H1 (cell line): ENCODE measurements at regions not wholly inside any gene's neighbourhood (a gene's known extent, or its start where the extent isn't known, plus 50 kb on each side); places are given as distances from the start of the nearest gene placed in this dataset.

ENCODE experiments used
- CREB1 ChIP-seq: IDR thresholded peaks from 2 replicates; pipeline ENCODE4 v1.6.1; 2012; ENCODE audit warnings: inconsistent platforms
- GTF2F1 ChIP-seq: IDR thresholded peaks from 2 replicates; pipeline ENCODE4 v1.6.1; 2012; ENCODE audit warnings: low read depth, low read length, improper control_type of control experiment, borderline replicate concordance
- PHF8 ChIP-seq: fragments of 200-600 bp; sonication (generic); conservative IDR thresholded peaks from 2 replicates; pipeline ENCODE4 v1.7.1; 2012; ENCODE audit warnings: low read depth, mild to moderate bottlenecking, inconsistent platforms, low read length, moderate library complexity
- TAF1 ChIP-seq: IDR thresholded peaks from 2 replicates; pipeline ENCODE4 v1.6.1; 2011; ENCODE audit warnings: mild to moderate bottlenecking, low read depth, low read length
- TF ChIP-seq, protein P1 (sequence below): fragments of 300-600 bp; sonication (generic); IDR thresholded peaks from 2 replicates; pipeline ENCODE4 v1.7.1; 2012; ENCODE audit warnings: low read length, moderate library complexity, mild to moderate bottlenecking, inconsistent platforms; ENCODE audit not compliant: insufficient replicate concordance

DNA sequence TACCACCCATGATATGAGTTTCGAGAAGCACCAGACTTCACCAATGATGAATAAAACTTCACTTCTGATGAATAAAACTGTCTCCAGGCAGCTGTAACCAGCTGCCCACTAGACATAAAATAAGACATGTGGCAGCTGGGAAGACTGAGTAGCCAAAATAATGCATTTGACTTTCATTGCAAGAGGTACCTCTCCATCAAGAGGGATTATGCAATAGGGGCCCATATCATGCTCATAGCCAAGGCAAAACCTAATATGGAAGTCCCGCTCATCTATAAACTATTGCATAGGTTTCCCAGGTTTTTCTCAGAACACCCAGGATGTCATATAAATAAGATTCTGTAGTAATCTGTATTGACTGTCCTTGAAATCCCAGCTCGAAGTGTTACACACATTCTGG, 155.5 kb downstream of the SIM1 start (continued):
- TF ChIP-seq, protein P1, sequence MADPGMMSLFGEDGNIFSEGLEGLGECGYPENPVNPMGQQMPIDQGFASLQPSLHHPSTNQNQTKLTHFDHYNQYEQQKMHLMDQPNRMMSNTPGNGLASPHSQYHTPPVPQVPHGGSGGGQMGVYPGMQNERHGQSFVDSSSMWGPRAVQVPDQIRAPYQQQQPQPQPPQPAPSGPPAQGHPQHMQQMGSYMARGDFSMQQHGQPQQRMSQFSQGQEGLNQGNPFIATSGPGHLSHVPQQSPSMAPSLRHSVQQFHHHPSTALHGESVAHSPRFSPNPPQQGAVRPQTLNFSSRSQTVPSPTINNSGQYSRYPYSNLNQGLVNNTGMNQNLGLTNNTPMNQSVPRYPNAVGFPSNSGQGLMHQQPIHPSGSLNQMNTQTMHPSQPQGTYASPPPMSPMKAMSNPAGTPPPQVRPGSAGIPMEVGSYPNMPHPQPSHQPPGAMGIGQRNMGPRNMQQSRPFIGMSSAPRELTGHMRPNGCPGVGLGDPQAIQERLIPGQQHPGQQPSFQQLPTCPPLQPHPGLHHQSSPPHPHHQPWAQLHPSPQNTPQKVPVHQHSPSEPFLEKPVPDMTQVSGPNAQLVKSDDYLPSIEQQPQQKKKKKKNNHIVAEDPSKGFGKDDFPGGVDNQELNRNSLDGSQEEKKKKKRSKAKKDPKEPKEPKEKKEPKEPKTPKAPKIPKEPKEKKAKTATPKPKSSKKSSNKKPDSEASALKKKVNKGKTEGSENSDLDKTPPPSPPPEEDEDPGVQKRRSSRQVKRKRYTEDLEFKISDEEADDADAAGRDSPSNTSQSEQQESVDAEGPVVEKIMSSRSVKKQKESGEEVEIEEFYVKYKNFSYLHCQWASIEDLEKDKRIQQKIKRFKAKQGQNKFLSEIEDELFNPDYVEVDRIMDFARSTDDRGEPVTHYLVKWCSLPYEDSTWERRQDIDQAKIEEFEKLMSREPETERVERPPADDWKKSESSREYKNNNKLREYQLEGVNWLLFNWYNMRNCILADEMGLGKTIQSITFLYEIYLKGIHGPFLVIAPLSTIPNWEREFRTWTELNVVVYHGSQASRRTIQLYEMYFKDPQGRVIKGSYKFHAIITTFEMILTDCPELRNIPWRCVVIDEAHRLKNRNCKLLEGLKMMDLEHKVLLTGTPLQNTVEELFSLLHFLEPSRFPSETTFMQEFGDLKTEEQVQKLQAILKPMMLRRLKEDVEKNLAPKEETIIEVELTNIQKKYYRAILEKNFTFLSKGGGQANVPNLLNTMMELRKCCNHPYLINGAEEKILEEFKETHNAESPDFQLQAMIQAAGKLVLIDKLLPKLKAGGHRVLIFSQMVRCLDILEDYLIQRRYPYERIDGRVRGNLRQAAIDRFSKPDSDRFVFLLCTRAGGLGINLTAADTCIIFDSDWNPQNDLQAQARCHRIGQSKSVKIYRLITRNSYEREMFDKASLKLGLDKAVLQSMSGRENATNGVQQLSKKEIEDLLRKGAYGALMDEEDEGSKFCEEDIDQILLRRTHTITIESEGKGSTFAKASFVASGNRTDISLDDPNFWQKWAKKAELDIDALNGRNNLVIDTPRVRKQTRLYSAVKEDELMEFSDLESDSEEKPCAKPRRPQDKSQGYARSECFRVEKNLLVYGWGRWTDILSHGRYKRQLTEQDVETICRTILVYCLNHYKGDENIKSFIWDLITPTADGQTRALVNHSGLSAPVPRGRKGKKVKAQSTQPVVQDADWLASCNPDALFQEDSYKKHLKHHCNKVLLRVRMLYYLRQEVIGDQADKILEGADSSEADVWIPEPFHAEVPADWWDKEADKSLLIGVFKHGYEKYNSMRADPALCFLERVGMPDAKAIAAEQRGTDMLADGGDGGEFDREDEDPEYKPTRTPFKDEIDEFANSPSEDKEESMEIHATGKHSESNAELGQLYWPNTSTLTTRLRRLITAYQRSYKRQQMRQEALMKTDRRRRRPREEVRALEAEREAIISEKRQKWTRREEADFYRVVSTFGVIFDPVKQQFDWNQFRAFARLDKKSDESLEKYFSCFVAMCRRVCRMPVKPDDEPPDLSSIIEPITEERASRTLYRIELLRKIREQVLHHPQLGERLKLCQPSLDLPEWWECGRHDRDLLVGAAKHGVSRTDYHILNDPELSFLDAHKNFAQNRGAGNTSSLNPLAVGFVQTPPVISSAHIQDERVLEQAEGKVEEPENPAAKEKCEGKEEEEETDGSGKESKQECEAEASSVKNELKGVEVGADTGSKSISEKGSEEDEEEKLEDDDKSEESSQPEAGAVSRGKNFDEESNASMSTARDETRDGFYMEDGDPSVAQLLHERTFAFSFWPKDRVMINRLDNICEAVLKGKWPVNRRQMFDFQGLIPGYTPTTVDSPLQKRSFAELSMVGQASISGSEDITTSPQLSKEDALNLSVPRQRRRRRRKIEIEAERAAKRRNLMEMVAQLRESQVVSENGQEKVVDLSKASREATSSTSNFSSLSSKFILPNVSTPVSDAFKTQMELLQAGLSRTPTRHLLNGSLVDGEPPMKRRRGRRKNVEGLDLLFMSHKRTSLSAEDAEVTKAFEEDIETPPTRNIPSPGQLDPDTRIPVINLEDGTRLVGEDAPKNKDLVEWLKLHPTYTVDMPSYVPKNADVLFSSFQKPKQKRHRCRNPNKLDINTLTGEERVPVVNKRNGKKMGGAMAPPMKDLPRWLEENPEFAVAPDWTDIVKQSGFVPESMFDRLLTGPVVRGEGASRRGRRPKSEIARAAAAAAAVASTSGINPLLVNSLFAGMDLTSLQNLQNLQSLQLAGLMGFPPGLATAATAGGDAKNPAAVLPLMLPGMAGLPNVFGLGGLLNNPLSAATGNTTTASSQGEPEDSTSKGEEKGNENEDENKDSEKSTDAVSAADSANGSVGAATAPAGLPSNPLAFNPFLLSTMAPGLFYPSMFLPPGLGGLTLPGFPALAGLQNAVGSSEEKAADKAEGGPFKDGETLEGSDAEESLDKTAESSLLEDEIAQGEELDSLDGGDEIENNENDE, result no peak
- TF ChIP-seq CREB1 (no peak), PHF8 (no peak), GTF2F1 (no peak), TAF1 (no peak)
- TF ChIP-seq, all 59 proteins: peak for 0
